Colonic mucosa (tissue), 4 donors: ENCODE measurements at regions not wholly inside any gene's neighbourhood (a gene's known extent, or its start where the extent isn't known, plus 50 kb on each side); places are given as distances from the start of the nearest gene placed in this dataset.

Experiments
- DNase-seq: peaks from one replicate; pipeline ENCODE4 v3.0.0-alpha.2; 2020
- H3K27ac ChIP-seq: fragments of 200-600 bp; one replicate; pipeline ENCODE4 v1.8.0; 2021
- H3K27me3 ChIP-seq: fragments of 200-600 bp; one replicate; pipeline ENCODE4 v1.8.0; 2021
- H3K36me3 ChIP-seq: fragments of 200-600 bp; one replicate; pipeline ENCODE4 v1.8.0; 2021
- H3K4me1 ChIP-seq: fragments of 200-600 bp; one replicate; pipeline ENCODE4 v1.8.0; 2021; ENCODE audit warnings: mild to moderate bottlenecking
- H3K4me3 ChIP-seq: fragments of 200-600 bp; one replicate; pipeline ENCODE4 v1.8.0; 2021
- H3K9ac ChIP-seq, 2 donors: one replicate each; pipeline ENCODE4 v1.7.0; 2013; ENCODE audit warnings: control low read depth in 2 of 2, low read depth in 2 of 2, low read length in 2 of 2
- H3K9me3 ChIP-seq: fragments of 200-600 bp; one replicate; pipeline ENCODE4 v1.8.0; 2021
- CTCF ChIP-seq: fragments of 200-600 bp; IDR thresholded peaks from one replicate; pipeline ENCODE4 v1.8.0; 2022; ENCODE audit warnings: antibody characterized with exemption, mild to moderate bottlenecking
- intact Hi-C: fragments of 100-400 bp; cut with DNase I; formaldehyde crosslinking; loops from one replicate; pipeline ENCODE4 v1.14.1; 2022
- donor health status: healthy.
- donor health status: DM: no; HTN: no; CAD: no.
- donor health status: DM: no; HTN: no; CAD: no.

- no peak for DNase-seq
- H3K4me1 ChIP-seq: no peaks in the 10 kb centered on the region
- no peak overlapping the region for H3K27ac ChIP-seq
- no peak overlapping the region for H3K9ac ChIP-seq
- no peaks in the 10 kb centered on the region for H3K27me3 ChIP-seq
- H3K9me3 ChIP-seq: no peaks in the 10 kb centered on the region
- intact Hi-C loops: no loop called here
- H3K4me3 ChIP-seq: no peak overlapping the region
- no peaks in the 10 kb centered on the region for H3K36me3 ChIP-seq
- TF ChIP-seq CTCF: no peak
Measured at GRCh38 chr5:97835112-97835511, 652.1 kb upstream of the RIOK2 start.

GRCh38 chr5:97836816-97837215, 653.8 kb upstream of the RIOK2 start:
- H3K27ac ChIP-seq: no peak overlapping the region
- H3K9ac ChIP-seq: no peak overlapping the region
- H3K9me3 ChIP-seq: no peaks in the 10 kb centered on the region
- DNase-seq: no peak
- no peaks in the 10 kb centered on the region for H3K4me1 ChIP-seq
- no peak overlapping the region for H3K4me3 ChIP-seq
- intact Hi-C loops: no loop called here
- no peak for TF ChIP-seq CTCF
- H3K36me3 ChIP-seq: no peaks in the 10 kb centered on the region
- no peaks in the 10 kb centered on the region for H3K27me3 ChIP-seq

GRCh38 chr5:97838214-97838613, 655.2 kb upstream of the RIOK2 start:
- DNase-seq: no peak
- TF ChIP-seq CTCF: no peak

GRCh38 chr5:97839341-97840086, 656.5 kb upstream of the RIOK2 start:
- DNase-seq: no peak
- intact Hi-C loops: no loop called here

More at GRCh38 chr5:97838214-97838613, 655.2 kb upstream of the RIOK2 start:
- Histone ChIP-seq H3K9me3 (no peaks in the 10 kb centered on the region), H3K4me3 (no peak overlapping the region), H3K4me1 (no peaks in the 10 kb centered on the region), H3K27ac (no peak overlapping the region), H3K9ac (no peak overlapping the region), H3K27me3 (no peaks in the 10 kb centered on the region), H3K36me3 (no peaks in the 10 kb centered on the region)
- intact Hi-C loops: no loop called here

GRCh38 chr5:97840643-97841042, 657.6 kb upstream of the RIOK2 start:
- Histone ChIP-seq H3K9me3 (no peaks in the 10 kb centered on the region), H3K4me3 (no peak overlapping the region), H3K9ac (no peak overlapping the region), H3K4me1 (no peaks in the 10 kb centered on the region), H3K36me3 (no peaks in the 10 kb centered on the region), H3K27me3 (no peaks in the 10 kb centered on the region), H3K27ac (no peak overlapping the region)
- DNase-seq: no peak
- no peak for TF ChIP-seq CTCF
- intact Hi-C loops: no loop called here

More at GRCh38 chr5:97839341-97840086, 656.5 kb upstream of the RIOK2 start:
- no peak overlapping the region for H3K27ac ChIP-seq
- H3K9me3 ChIP-seq: no peaks in the 10 kb centered on the region
- no peak overlapping the region for H3K4me3 ChIP-seq
- H3K27me3 ChIP-seq: no peaks in the 10 kb centered on the region
- H3K9ac ChIP-seq: no peak overlapping the region
- H3K4me1 ChIP-seq: no peaks in the 10 kb centered on the region
- H3K36me3 ChIP-seq: no peaks in the 10 kb centered on the region
- no peak for TF ChIP-seq CTCF
